Stimulated activated CD8-positive, alpha-beta memory T cell treated with anti-CD3 and anti-CD28 coated beads, Interleukin-7, amount 100 ng/mL, for 1 hour (primary cell): ENCODE measurements at regions not wholly inside any gene's neighbourhood (a gene's known extent, or its start where the extent isn't known, plus 50 kb on each side); places are given as distances from the start of the nearest gene placed in this dataset.

Experiments
- DNase-seq, 2 donors: peaks; one replicate each; pipeline ENCODE4 v3.0.0-alpha.2; 2020; ENCODE audit warnings: low read depth in 2 of 2

DNA sequence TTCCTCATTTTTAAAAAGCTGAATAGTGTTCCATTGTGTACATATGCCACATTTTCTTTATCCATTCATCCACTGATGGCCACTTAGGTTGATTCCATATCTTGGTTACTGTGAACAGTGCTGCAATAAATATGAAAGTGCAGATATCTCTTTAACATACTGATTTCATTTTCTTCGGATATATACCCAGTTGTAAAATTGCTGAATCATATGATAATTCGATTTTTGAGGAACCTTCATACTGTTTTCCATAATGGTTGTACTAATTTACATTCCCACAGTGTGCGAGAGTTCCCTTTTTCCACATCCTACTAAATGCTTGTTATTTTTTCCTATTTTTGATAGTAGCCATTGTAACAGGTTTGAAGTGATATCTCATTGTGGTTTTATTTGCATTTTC is 263.2 kb downstream of the STK31 start:
- no peak for DNase-seq

- DNase-seq, result no peak
Measured at GRCh38 chr7:23980081-23980480, 270.1 kb downstream of the STK31 start.

DNA sequence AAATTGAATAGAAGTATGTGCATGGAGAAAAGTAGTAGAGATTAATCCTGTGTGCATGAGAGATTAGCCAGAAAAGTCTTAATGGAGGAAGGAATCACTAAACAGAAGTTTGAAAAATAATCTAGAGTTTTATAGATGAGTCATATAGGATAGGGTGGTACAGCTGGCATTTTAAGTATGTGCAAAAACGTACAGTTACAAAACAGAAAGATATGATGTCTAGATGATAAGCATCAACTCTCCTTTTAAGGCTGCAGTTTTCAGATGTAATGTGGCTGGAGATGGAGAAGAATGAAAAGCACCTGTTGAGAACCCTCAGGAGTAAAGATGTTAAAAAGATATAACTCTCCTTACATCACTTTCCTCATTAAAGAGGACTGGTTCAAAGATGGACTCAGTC is 271.3 kb downstream of the STK31 start:
- no peak for DNase-seq

DNA sequence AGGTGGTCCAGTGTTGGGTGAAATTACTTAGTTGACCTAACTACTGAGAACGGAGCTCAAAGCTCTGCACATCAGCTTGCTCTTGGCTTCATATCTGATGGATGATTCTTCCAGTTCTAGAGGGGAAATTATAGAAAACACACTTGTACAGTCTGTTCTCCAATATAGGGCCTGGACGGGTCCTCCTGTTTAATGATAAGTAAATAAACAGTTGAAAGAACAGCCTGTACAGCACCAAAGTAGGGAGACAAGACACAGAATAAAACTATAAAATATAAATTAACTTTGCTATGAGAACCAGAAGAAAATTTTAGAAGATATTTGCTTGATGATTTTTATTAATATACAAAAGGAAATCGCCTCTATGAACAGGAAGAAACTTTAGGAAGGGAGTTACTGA is 271.7 kb downstream of the STK31 start:
- DNase-seq, result no peak

DNA sequence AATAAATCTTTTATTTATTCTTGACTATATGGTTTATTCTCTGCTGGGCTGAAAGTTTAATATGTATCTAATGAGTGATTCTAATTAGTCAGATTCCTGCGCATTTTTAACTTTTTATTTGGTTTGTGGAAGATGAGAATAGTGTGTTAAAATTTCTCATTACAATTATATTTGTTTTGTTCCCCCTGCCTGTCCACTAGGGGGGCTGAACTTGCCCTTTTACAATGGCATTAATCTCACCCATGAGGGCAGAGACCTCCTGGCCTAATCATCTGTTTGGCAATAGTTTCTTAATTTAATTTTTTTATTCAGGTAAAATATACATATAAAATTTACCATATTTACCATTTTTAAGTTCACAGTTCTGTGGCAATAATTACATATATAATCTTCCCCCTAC is 278.5 kb upstream of the NPY start:
- DNase-seq, result no peak

GRCh38 chr7:24010495-24010894 is 273.5 kb upstream of the NPY start:
- DNase-seq, result no peak

- no peak for DNase-seq
Measured at GRCh38 chr7:24017519-24017918, 266.5 kb upstream of the NPY start.

- DNase-seq, result no peak
Measured at GRCh38 chr7:24018331-24018730, 265.7 kb upstream of the NPY start.

- DNase-seq, result no peak
Measured at GRCh38 chr7:24019841-24020240, 264.1 kb upstream of the NPY start.

DNA sequence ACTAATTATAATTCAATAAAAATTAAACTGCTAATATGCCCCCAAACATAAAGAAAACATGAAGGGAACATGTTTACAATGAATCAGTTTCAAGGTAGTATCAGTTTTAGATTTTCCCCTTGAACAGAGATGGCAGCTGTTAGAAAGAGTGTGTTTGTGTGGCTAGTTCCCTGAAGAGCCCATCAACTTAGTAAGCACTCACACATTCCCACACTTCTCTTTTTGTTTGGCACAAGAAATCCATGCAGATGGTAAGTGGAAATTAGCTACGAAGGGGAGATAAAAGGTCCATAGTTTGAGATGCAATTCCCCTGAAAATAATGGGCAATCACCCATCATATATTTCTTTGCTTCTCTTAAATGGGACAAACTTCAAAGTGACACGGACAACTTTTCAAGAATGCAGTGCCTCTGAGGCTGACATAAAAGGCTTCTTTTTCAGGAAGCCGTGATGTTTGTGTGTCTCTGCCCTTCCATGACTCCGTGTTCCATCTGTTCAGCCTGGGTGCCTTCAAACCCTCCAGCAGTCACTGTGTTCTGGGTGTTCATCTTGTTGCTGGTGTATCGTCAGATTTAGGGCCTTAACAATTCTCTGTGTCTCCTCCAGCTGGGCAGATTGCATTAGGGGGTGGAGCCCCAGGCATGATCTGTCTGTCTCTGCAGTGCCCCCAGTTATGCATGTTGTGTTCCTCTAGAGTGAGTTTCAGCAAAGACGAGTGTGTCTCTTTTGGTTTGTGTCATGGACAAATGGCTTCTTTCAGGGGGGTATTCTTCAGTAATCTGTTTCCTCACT is 259.5 kb upstream of the NPY start:
- DNase-seq, result no peak

- DNase-seq, result no peak
Measured at GRCh38 chr7:24025094-24025493, 258.9 kb upstream of the NPY start.

DNA sequence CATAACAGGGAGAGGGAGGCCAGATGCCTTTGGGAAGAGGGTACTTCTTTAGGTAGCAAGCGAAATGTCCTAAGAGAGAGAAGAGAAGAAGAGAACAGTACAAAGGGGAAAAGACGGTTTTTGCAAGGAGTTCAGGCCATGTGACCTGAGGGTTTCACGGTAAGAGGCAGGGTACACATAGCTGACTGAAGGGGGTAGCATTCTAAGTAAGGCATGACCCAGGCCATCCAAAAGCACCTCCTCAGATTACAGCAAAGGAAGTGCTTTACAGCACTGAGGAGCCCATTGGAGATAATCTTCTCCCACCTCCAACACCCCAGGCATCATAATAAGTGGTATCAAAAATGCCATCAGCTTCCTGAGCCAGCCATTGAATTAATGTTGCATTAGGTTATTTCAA is 258.2 kb upstream of the NPY start:
- DNase-seq, result no peak

GRCh38 chr7:24026351-24026750 is 257.6 kb upstream of the NPY start:
- DNase-seq, result no peak

- DNase-seq, result no peak
Measured at GRCh38 chr7:24029068-24029467, 254.9 kb upstream of the NPY start.

DNA sequence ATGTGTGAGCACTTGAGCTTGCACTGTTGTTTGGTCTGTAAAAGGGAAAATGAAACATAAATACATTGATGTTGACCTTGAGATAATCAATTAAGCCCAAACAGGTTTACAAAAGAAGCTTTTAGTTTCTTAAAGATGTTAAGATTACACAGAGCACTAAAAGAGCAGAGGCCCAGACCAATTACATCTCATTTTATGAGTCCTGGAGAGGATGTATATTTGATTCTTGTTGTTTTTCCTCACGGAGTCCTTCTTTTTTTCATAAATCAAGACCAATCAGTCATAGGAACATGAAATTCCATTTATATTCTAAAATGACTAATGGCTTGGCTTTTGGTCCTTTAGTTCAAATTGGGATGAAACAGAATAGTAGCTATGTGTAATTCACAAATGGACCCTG is 249.7 kb upstream of the NPY start:
- DNase-seq, result no peak

- no peak for DNase-seq
Measured at GRCh38 chr7:24035366-24036032, 248.5 kb upstream of the NPY start.

GRCh38 chr7:24036033-24036412 is 248.0 kb upstream of the NPY start:
- DNase-seq, result no peak

DNA sequence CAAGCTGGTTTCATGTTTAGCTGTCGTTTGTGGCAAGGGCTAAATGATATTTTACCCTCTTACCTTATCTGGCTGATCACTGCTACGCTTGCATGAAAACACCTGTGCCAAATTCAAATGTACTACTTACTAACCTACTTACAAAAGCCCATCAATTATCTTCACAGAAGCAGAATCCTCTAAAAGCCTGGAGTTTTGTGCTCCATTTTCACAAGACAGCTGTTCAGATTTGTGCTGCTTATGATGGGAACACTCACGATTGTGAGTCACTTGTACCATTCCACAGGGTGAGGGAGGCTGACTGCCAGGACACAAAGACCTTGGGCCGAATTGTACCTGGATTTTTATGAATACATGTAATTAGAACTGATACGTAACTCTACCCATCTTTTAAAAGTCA is 245.0 kb upstream of the NPY start:
- no peak for DNase-seq

DNA sequence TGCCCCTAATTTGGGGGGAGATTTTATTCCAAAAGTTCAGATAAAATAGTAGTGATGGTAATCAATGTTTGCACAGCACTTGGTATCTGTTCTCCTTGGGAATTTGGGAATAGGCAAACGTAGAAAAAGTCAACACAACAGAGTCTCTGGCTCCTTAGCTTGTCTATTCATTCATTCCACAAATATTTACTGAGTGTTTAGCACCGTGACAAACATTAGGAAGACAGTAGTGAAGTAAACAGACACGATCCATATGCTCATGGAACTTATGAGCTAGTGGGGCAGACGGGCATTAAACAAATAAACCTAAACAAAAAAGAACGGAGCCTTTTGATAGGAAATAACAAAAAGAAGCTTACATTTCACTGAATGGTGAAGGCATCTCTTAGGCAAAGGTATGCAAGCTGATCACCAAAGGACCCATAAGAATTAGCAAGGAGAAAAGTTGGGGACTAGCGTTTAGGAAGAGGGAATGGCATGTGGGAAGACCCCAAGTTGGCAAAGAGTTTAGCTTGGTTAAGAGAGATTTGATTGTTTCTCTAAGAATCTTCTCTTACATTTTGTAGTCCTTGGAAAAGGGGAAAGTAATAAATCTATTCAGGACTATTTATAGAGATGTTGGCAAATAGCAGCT is 243.9 kb upstream of the NPY start:
- no peak for DNase-seq

DNA sequence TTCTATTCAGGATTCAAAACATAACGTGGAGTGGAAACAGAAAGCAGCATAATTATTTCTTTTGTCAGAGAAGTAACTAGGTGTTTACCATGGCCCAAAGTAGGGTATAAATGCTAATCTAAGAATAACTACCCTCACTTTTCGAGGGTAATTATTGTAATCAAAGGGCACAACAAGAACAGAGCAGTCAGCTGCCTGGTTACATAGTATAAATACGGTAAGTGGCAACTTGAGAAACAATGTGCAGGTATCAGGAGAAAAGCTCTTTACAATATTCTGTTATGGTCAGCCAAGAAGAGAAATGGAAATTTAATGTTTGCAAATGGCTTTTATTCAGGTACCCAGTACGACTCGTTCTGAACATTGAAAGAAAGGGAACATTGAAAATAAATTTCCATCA is 242.0 kb upstream of the NPY start:
- DNase-seq, result no peak

DNA sequence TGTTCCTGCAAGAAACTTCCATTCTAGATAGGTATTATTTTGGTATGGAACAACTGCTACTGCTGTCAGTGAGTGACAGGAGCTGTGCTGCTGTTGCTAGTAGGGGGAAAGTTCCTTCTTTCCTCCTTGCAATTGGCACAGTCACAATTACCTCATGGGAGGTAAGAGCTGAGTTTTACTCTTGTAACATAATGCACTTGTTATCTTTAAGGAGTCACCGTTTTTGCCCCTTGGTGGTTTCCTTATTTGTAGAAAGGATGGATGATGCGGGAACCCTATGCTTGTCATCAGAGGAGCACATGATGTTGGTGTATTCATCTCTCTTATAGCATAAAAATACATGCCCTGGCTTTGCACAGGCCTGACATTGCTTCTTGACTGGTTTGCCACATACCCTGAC is 234.7 kb upstream of the NPY start:
- no peak for DNase-seq

- DNase-seq, result no peak
Measured at GRCh38 chr7:24050991-24051560, 232.9 kb upstream of the NPY start.

GRCh38 chr7:24051651-24052050 is 232.3 kb upstream of the NPY start:
- no peak for DNase-seq
